Activated CD4-positive, alpha-beta T cell treated with anti-CD3 and anti-CD28 coated beads, Interleukin-2, amount 50 U/mL, for 4 hours (primary cell): ENCODE measurements at regions not wholly inside any gene's neighbourhood (a gene's known extent, or its start where the extent isn't known, plus 50 kb on each side); places are given as distances from the start of the nearest gene placed in this dataset.

Experiments used
- DNase-seq, 2 experiments: peaks; one replicate each; pipeline ENCODE4 v3.0.0-alpha.2; 2020

GRCh38 chr9:28882529-28882928, 1309.2 kb upstream of the C9orf72 start:
- DNase-seq, result no peak

DNA sequence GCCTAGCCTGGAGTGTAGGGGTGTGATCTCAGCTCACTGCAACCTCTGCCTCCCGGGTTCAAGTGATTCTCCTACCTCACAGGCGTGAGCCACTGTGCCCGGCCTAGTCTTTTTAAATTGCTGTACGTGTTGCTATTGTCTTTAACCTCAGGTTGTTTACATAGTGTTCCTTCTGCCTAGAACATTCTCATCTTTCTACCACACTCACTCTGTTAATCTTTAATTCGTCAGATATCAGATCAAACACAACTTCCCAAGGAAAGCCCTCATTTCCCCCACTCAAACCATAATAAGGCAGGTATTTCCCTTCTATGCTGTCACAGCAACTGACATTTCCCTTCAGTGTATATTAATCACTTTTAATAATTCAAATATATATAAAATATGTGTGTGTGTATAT, 1310.0 kb upstream of the C9orf72 start:
- no peak for DNase-seq

DNA sequence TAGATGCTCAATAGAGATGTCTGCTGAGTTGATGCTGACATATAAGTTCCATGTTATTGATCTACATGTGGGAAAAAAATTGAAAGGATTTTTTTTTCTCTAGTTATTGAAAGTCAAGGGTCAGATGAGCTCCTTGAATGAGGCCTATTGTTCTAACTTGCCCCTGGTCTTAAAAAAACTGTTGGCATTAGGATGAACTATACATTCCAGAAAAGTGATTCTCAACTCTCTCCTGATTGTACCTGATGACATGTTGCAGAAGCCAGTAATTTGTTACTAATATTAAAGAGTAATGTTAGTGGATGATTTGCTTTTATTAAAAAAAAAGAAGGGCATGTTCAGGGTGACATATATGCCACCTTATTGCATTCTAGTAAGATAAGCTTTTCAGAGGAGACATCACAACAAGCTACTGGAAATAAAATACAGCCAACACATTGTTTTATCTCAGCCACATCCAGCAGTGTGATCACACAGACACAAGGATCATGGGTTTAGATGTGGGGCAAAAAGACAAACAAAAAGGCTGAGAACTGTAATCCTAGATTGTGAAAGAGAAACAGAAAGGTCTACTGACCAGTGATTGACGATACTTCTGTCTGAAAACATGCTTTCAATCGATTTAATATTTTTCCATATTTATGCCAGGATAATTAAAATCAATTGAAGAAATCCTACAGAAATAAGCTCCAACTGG, 1314.1 kb upstream of the C9orf72 start:
- no peak for DNase-seq

- no peak for DNase-seq
These were observed 1315.5 kb upstream of the C9orf72 start for GRCh38 chr9:28888806-28889205.

DNA sequence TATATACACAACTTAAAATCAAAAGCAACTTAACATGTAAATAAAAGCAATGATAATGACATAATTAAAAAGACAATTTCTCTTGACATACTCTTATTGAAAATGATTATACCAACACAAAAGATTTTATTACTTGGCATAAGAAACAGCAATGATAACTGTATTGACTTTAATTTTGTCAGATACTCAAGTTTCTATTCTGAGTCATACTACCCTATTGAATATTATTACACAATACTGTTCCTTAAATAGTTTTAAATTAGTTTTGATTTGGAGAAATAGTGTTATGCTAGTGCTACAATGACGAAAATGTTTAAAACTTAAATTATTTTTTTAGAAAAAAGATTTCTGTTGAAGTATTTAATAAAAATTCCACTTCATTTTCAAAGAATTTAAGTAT, 1319.3 kb upstream of the C9orf72 start:
- no peak for DNase-seq

DNA sequence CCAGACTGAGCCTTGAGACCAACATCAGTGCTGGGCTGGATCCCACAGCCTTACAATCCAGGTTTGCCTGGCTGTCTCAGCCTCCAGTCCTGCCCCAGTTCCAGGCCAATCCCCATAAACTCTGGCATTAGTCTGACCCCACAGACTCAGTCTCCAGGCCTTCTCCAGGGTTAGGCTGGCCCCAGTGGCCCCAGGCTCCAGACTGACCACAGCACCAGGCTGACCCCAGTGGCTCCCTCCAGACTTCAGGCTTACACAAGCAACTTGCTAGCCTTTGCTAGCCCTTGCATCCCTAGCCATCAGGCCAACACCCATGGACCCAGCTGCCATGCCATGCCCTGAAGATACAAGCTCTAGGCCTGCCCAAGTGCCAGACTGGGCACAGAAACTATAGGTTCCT, 1326.0 kb upstream of the C9orf72 start:
- DNase-seq, result no peak

GRCh38 chr9:28899926-28900325, 1326.6 kb upstream of the C9orf72 start:
- DNase-seq, result no peak

DNA sequence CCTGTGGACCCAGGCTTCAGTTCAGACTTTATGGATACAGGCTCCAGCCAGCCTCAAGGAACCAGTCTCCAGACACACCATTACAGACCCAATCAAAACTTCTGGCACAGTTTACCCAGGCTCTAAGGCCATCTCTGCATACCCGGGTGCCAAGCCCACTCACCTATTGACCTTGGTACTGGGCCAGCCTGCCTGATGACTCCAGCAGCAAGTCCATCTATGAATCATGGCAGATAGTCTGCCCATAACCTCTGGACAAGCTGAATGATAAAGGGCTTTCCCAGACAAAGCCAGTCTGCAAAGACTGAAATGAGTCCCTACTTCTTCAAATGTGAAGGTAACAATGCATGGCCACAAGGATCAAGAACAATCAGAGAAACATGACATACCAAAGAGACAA, 1327.1 kb upstream of the C9orf72 start:
- DNase-seq, result no peak

DNA sequence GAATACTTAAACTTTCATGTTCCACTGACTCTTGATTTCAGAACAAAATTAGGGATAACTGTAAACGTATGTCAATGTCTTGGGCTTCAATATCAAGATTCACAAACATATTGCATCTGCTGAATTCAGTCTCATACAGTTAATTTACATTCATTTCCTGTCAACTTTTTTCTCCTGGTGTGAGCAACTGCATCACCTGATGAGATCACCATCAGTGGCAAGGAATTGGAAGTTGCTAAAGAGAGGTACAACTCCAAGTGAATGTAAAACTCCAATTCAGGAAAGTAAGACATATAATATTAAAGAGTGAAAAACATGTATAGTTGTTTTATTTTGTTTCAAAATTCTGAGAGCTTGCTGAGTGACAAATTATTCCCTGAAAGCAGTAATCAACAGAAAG, 1336.2 kb upstream of the C9orf72 start:
- no peak for DNase-seq

DNA sequence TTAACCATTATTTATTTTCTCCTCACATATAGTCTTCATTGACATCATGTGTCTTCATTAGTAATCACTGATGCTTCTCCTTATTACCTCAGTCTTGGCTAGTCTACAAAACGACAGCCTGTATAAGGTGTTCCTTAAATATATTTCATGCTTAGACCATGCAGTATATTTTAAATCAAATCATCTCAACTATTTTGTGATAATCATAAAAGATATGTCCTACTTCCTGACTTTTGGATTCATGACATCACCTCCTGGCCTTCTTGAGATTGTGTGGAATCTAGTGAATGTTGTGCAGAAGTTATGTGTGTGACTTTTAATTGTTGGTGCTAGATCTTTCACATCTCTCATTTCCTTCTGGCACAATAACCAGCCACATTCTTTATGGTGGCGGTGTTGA, 1339.3 kb upstream of the C9orf72 start:
- DNase-seq, result no peak

DNA sequence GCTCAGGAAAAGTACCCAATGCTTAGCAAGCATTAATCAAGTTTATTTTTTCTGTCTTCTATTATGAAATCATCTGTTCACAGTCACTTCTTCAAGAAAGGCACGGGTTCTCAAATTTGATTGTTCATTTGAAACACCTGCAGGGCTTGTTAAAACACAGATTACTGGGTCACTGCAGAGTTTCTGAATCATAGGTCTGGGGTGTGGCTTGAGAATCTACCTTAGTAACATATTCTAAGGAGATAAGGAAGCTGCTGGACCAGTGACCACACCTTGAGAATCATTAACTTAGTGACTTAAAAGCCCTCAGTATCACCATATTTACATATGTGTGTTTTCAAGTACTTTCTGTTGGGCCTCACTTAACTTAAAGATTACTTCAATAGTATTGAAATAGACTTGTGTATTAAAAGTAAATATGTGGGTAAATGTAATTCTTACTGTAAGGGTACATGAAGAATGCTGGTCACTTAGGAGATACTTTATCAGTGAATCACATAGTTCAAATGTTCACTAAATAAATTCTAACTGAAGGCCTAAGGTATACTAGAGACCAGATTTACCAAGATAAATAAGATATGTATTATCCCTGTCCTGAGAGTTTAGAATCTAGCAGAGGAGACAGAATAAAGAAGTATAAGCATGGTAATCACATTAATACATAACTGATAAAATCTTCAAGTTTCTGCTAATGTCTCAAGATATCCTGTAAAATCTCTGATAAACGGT, 1342.1 kb upstream of the C9orf72 start:
- no peak for DNase-seq

DNA sequence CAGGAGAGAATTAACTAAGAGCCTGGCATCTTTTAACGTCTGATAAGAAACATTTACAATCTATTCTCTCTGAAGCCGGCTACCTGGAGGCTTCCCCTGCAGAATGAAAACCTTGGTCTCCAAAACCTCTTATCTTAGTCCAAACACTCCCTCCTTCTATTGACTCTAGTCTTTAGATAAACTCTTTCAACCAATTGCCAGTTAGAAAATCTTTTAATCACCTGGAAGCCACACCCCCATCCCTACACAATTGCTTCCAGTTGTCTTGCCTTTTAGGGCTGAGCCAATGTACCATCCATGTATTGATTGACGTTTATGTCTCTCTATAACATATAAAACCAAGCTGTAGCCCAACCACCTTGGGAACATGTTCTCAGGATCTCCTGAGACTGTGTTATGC, 1343.1 kb upstream of the C9orf72 start:
- no peak for DNase-seq

- no peak for DNase-seq
These were observed 1348.7 kb upstream of the C9orf72 start for GRCh38 chr9:28921857-28922500.

- DNase-seq, result no peak
These were observed 1349.6 kb upstream of the C9orf72 start for GRCh38 chr9:28922891-28923290.

GRCh38 chr9:28923351-28923750, 1350.1 kb upstream of the C9orf72 start:
- DNase-seq, result no peak

DNA sequence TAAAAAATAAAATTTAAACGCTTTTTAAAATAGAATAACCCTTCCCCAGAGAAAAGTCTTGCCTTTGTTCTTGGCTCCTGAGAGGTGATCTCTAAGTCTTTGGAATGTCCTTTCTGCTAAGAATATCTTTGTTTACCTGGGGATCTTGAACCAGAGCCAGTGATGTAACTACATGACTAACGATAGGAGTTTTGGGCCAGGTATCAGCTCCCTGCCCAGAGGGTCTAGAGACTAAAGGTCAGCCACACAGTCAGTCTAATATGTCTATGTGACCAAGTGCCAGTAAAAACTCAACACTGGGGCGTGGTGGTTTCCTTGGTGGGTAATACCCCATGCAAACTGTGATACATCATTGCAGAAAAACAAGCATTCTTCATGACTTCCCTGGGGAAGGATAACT, 1351.9 kb upstream of the C9orf72 start:
- DNase-seq, result no peak

DNA sequence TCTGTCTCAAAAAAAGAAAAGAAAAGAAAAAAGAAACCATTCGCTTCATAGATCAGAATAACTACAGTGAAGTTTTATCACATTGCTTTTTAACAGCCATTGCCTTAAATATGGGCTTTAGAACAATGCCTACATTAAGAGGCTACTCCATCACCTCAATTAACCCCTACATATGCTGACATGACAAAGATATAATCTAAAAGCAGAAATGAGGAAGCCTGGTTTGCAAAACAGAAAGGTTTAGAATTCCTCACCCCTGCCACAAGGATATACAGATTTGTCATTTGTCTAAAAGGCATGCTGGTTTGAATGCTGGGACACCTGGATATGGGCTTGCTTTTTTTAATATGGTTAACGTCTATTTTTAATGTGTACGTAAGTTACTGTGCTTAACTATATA, 1353.0 kb upstream of the C9orf72 start:
- no peak for DNase-seq

DNA sequence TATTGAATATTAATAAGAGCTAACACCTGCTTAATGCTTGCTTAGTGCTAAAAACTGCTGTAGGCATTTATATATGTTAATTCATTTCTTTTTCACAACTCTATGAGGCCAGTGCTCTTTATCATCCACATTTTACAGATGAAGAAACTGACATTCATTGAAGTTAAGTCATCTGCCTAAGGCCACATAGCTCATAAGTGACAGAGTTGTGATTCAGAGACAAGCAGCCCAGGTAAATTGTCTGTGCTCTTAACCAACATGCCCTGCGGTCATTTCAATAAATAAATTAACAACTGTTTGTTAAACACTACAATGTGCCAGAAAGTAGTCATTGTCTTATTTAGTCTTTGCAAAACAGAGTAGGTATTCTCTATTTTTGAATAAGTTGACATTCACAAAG, 1354.4 kb upstream of the C9orf72 start:
- DNase-seq, result no peak

DNA sequence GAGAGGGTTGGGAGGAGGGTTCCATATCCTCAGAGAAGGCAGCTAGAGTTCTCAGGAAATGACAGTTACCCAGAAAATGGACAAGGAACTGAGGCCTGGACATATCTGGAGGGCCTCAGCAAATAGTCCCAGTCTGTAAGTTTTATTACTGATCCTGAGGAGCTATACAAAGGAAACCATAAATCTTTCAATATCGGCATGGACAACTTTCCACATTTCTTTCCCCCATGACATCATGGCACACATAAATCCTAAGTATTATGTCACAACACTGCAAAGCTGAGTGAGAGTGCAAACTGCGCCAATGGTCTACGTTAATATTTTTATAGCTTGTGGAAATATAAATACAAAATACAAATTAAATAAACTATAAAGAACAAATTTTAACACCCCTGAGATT, 1356.2 kb upstream of the C9orf72 start:
- DNase-seq, result no peak

DNA sequence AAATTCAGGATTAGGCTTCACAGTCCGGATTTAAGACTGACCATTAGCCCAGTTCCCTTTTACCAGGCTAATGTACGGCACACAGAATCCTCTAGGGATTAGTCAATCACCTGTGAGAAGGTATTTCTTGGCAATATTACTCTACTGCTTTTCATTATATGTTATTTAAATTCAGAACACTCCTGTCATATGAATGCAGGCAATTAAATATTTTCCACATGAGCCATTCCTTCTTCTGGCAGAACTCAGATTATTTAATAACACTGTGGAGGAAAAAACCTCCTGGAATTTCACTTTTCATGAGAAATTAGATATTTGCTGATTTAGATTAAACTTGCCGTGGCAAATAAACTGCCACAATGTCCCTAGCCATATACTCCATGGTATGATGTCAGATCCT, 1357.5 kb upstream of the C9orf72 start:
- no peak for DNase-seq

- no peak for DNase-seq
These were observed 1360.8 kb upstream of the C9orf72 start for GRCh38 chr9:28934111-28934510.

- DNase-seq, result no peak
These were observed 1365.7 kb upstream of the C9orf72 start for GRCh38 chr9:28938981-28939380.

DNA sequence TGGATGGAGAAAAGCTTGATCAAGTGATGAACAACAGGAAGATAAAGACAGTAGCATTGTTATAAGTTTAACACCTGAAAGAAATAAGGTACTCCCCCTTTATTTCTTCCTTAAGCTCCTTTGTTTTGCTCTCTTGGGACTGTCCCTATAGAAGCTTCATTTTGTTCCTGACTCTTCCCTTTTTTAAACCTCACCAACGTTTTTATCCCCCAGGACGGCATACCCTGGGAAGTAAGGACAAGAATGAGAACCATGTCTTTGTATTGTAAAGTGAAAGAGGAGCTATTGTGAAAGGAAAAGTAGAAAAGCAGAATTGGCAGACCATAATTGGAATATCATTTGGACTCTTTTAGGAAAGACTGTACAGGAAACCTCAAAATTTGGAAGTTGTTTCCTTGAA, 1368.6 kb upstream of the C9orf72 start:
- no peak for DNase-seq

- DNase-seq, result no peak
These were observed 1369.7 kb upstream of the C9orf72 start for GRCh38 chr9:28942941-28943340.
